AG10803 (cell line): ENCODE measurements at regions not wholly inside any gene's neighbourhood (a gene's known extent, or its start where the extent isn't known, plus 50 kb on each side); places are given as distances from the start of the nearest gene placed in this dataset.
"Not testable (repeated sequence)": the region's sequence is repeated elsewhere in the genome, so short reads cannot be mapped to it uniquely, and the experiment has no call there.

ENCODE experiments used
- DNase-seq: peaks from one replicate; pipeline ENCODE4 v3.0.0; 2010; ENCODE audit warnings: low read depth
- H3K4me3 ChIP-seq: 2 replicates; pipeline ENCODE4 v1.5.1; 2011; ENCODE audit warnings: mild to moderate bottlenecking, low read length, control low read depth
- TF ChIP-seq, protein P1 (sequence below): conservative IDR thresholded peaks from 2 replicates; pipeline ENCODE4 v1.5.1; 2011; ENCODE audit warnings: mild to moderate bottlenecking, low read length, control low read depth, inconsistent platforms

DNA sequence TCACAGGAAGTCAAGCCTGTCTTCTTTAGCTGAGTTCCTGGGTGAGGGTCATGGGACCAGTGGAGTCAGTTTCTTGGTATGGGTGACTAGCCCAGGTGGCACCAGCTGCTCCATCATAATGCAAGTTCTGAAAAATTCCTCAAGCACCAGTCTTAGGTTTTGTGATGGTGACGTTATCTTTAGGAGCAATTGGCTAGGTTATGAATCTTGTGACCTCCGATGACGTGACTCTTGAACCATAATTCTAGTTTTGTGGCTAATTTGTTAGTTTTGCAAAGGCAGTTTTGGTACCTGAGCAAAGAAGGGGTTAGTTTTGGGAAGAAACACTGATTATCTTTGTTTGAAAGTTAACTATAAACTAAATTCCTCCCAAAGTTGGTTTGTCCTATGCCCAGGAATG is 608.4 kb downstream of the VGLL3 start:
- DNase-seq: no peak
- TF ChIP-seq, protein P1, sequence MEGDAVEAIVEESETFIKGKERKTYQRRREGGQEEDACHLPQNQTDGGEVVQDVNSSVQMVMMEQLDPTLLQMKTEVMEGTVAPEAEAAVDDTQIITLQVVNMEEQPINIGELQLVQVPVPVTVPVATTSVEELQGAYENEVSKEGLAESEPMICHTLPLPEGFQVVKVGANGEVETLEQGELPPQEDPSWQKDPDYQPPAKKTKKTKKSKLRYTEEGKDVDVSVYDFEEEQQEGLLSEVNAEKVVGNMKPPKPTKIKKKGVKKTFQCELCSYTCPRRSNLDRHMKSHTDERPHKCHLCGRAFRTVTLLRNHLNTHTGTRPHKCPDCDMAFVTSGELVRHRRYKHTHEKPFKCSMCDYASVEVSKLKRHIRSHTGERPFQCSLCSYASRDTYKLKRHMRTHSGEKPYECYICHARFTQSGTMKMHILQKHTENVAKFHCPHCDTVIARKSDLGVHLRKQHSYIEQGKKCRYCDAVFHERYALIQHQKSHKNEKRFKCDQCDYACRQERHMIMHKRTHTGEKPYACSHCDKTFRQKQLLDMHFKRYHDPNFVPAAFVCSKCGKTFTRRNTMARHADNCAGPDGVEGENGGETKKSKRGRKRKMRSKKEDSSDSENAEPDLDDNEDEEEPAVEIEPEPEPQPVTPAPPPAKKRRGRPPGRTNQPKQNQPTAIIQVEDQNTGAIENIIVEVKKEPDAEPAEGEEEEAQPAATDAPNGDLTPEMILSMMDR: no peak
- no peak overlapping the region for H3K4me3 ChIP-seq

DNA sequence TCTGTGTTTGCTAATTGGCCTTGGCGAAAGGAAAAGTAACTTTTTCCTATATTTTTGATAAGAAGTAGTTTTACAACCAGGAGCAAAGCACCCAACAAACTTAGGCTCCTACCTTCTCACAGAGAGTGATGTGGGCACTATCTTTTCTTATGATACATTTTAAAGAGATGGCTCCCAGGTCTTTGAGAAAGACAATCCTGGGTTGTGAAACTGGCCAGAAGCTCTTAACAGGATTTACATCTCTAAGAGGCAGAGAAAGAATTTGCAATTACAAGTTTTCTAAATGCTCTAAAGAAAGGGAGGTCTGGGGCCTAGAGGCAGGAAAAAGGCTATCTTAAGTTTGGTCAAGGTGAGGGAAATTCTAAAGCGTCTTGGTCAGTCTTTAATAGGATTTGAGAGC is 609.7 kb downstream of the VGLL3 start:
- TF ChIP-seq, protein P1: no peak
- DNase-seq: no peak

DNA sequence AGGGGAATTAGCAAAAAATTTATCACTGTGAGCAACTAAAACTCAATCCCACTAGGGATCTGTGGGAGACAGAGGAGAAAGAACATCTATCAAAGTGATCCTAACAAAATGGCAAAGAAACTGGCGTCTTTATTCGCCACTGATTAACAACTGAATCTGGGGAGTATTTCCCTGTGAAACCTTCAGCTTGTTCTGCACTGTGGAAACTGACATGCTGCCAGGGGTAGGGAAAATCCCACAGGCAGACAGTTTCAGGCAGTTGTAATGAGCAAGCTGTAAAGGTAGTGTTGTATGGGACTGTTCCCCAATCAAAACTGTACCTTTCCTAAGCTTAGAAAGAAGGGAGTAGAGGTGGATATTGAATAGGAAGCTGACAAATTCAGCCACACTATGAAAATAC is 611.7 kb downstream of the VGLL3 start:
- TF ChIP-seq, protein P1: no peak
- no peak for DNase-seq
- no peak overlapping the region for H3K4me3 ChIP-seq

More for the DNA sequence above, 609.7 kb downstream of the VGLL3 start:
- H3K4me3 ChIP-seq: no peak overlapping the region

DNA sequence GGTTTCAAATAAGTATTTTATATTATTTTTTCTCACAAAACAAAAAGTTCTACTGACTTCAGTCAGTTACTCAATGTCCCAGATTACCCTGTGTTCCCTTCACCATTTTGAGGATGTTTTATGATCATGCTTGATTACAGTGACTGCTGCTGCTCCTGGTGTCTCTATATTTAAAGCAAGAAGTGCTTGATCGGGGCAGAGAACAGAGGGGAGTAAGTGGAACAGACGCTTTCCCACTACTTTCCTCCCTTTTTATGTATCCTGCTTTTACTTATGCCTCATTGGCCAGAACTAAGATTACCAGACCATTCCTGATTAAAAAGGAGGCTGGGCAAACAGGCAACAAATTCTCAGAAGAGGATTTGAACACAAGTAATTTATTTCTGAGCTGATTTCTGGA is 612.1 kb downstream of the VGLL3 start:
- H3K4me3 ChIP-seq: no peak overlapping the region
- no peak for DNase-seq
- TF ChIP-seq, protein P1: no peak

DNA sequence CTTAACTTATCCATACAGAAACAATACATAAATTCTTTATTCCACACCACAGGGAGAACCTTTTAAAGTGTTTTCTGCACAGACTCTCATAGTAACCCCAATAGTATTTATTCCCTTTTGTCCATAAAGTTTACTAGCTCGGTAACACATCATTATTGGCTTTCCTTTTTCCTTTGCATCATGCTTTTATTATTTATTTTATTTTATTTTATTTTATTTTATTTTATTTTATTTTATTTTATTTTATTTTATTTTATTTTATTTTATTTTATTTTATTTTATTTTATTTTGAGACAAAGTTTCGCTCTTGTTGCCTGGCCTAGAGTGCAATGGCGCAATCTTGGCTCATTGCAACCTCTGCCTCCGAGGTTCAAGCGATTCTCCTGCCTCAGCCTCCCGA is 655.4 kb downstream of the VGLL3 start:
- not testable (repeated sequence) for DNase-seq, H3K4me3 ChIP-seq

DNA sequence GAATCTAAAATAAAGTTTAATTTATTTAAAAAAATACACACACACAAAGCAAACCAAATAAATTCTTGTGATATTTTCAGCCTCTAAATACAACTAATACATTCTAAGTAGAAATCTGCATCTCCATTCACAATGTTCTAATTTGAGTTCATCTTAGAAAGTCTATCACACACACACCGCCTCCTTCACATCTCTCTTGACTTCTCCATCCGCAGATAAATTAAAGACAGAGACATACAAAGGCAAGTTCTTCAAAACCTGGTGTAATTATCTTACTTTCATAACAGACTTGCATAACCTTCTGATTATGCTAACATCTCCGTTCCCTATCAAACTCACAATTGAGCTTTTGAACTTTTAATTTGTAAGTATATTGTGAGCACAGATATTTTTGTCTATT is 657.3 kb downstream of the VGLL3 start:
- DNase-seq: no peak
- no peak overlapping the region for H3K4me3 ChIP-seq
- TF ChIP-seq, protein P1: no peak

DNA sequence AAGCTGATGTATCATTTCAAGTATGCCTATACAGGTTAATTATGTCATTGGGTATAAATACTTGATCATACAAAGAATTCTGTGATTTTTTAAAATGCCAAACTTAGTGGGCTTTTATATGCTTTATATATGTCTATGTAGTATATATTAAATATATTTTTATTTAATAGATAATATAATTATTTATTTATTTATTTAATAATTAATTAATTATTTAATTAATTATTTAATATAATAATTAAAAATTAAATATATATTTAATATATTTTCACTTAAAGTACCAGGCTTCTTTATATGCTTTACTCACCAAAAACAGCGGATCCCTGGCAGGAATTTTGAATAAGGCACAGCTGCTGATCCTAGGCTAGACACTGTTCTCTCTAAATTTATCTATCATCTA is 687.0 kb downstream of the VGLL3 start:
- no peak overlapping the region for H3K4me3 ChIP-seq
- TF ChIP-seq, protein P1: no peak
- DNase-seq: no peak

DNA sequence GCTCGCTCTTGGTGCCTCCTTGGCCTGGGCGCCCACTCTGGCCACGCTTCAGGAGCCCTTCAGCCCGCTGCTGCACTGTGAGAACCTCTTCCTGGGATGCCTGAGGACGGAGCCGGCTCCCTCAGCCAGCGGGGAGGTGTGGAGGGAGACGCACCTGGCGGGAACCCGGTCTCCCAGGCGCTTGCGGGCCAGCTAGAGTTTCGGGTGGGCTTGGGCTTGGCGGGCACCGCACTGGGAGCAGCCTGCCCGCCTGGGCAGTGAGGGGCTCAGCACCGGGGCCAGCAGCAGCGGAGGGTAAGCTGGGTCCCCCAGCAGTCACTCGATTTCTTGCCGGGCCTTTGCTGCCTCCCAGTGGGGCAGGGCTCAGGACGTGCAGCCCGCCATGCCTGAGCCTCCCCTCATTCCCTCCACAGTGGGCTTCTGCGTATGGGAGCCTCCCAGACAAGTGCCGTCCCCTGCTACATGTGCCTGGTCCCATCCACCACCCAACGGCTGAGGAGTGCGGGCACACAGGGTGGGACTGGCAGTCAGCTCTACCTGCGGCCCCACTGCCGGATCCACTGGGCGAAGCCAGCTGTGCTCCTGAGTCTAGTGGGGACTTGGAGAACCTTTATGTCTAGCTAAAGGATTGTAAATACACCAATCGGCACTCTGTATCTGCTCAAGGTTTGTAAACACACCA is 708.7 kb downstream of the VGLL3 start:
- TF ChIP-seq, protein P1: no peak
- no peak for DNase-seq
- no peak overlapping the region for H3K4me3 ChIP-seq
